ENCODE measurements at regions not wholly inside any gene's neighbourhood (a gene's known extent, or its start where the extent isn't known, plus 50 kb on each side); places are given as distances from the start of the nearest gene placed in this dataset.

DNA sequence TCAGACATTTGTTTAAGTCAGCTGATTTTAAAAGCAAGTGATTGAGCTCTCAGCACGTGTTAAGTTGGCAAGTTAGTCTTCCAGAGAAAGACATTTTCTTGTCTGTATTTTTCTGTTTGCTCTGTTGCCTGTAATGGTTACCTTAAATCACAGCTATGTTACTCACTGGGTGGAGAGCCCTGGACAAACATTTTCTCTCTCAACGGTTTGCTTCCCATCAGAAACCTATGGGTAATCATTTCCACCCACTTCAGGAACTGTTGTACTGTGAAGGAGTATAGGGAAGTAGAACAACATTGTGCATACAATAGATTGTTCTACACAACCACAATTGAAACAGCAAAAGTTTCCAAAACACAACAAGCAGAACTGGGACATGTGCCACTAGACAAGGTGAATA is 113.9 kb upstream of the DPT start:
- POLR2A ChIA-PET: no interaction called here
- TF ChIP-seq, protein P1, sequence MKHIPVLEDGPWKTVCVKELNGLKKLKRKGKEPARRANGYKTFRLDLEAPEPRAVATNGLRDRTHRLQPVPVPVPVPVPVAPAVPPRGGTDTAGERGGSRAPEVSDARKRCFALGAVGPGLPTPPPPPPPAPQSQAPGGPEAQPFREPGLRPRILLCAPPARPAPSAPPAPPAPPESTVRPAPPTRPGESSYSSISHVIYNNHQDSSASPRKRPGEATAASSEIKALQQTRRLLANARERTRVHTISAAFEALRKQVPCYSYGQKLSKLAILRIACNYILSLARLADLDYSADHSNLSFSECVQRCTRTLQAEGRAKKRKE (CRISPR knock-in tag; IDR thresholded peaks at IDR 0.05; ENCODE audit: low read depth): no peak
- no peak for TF ChIP-seq FOXS1 (CRISPR knock-in tag; IDR thresholded peaks at IDR 0.05)
- TF ChIP-seq BHLHE40 (IDR thresholded peaks at IDR 0.05; ENCODE audit: low read depth, low read length): no peak
- no peak for TF ChIP-seq HOXA7 (CRISPR knock-in tag; IDR thresholded peaks at IDR 0.05)
- no peak for TF ChIP-seq RCOR1 (IDR thresholded peaks at IDR 0.05; ENCODE audit: low read depth, low read length)
- TF ChIP-seq MAFK (IDR thresholded peaks at IDR 0.05; ENCODE audit: partially characterized antibody): no peak
- no peak for TF ChIP-seq EHF (CRISPR knock-in tag; IDR thresholded peaks at IDR 0.05)
- TF ChIP-seq RARB (CRISPR knock-in tag; IDR thresholded peaks at IDR 0.05): no peak
- TF ChIP-seq ZC3H11A (IDR thresholded peaks at IDR 0.05): no peak
- no peak for TF ChIP-seq MYC (IDR thresholded peaks at IDR 0.05; ENCODE audit: borderline replicate concordance, low read length)
- no peak for TF ChIP-seq REST (IDR thresholded peaks at IDR 0.05)
- TF ChIP-seq PBX3 (IDR thresholded peaks at IDR 0.05): no peak
- TF ChIP-seq ZFP36 (IDR thresholded peaks at IDR 0.05; ENCODE audit: borderline replicate concordance, partially characterized antibody): no peak
- TF ChIP-seq CHD4 (IDR thresholded peaks at IDR 0.05; ENCODE audit: borderline replicate concordance): no peak
- TF ChIP-seq CEBPB (IDR thresholded peaks at IDR 0.05): no peak
- TF ChIP-seq FOSL2 (IDR thresholded peaks at IDR 0.05): no peak
- no peak for TF ChIP-seq FOSL2 (CRISPR knock-in tag; IDR thresholded peaks at IDR 0.05)
- no peak for TF ChIP-seq RFX5 (IDR thresholded peaks at IDR 0.05)
- TF ChIP-seq, protein P2, sequence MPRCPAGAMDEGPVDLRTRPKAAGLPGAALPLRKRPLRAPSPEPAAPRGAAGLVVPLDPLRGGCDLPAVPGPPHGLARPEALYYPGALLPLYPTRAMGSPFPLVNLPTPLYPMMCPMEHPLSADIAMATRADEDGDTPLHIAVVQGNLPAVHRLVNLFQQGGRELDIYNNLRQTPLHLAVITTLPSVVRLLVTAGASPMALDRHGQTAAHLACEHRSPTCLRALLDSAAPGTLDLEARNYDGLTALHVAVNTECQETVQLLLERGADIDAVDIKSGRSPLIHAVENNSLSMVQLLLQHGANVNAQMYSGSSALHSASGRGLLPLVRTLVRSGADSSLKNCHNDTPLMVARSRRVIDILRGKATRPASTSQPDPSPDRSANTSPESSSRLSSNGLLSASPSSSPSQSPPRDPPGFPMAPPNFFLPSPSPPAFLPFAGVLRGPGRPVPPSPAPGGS (IDR thresholded peaks at IDR 0.05): no peak
- TF ChIP-seq POLR2A (IDR thresholded peaks at IDR 0.05; ENCODE audit: low read length): no peak
- no peak for TF ChIP-seq FOSB (CRISPR knock-in tag; IDR thresholded peaks at IDR 0.05)
- FAIRE-seq (no peak), DNase-seq (ENCODE audit: low read depth in 1 of 2, low spot score in 1 of 2) (no peak), ATAC-seq (no peak)
- Histone ChIP-seq H3K9me3 (no peaks in the 10 kb centered on the region), H3K4me2 (0 out of 3 replicates have a peak overlapping the region, but pooled peaks have one; percentile 6), H3K4me1 (peaks cover 12% of the 10 kb centered on the region; the same call in 1 of the 3 replicates), H3K4me3 (no peak overlapping the region), H3K27ac (peak overlapping the region in 1 of 2 experiments; percentile 5; a peak in 1 of 6 replicates)
- CTCF ChIA-PET: no interaction called here
- 19% methylated on average over 2 of the region's 2 CpGs for WGBS (ENCODE audit: missing lambda C conversion rate)

DNA sequence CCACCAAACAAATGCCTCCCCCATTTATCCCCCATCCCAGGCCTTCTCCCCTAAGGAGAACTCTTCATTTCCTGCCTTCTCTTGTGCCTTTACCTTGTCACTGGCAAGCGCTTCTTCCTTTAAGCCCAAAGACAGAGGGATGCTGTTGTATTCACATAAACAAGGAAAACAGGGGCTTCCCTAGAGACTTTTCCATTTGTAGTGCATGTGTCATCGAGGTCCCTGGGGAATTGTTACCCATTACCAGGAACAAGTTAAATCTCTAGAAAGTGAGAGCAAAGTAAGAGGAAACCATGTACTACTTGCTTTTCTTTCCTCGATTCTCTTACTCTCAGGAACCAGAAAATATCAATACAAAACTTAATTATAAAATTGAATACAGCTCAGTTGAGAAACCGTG is 114.4 kb upstream of the DPT start:
- no peak for FAIRE-seq
- no peak for ATAC-seq
- Histone ChIP-seq H3K4me3 (no peak overlapping the region), H3K9me3 (no peaks in the 10 kb centered on the region), H3K4me2 (no peak overlapping the region), H3K4me1 (peaks cover 12% of the 10 kb centered on the region; the same call in 1 of the 3 replicates), H3K27ac (peak overlapping the region in 1 of 2 experiments; percentile 5; a peak in 1 of 6 replicates)
- WGBS (ENCODE audit: missing lambda C conversion rate): 47% methylated on average over 4 of the region's 4 CpGs
- no peak for TF ChIP-seq KDM1A (IDR thresholded peaks at IDR 0.05; ENCODE audit: low read depth)
- TF ChIP-seq SREBF2 (IDR thresholded peaks at IDR 0.05): no peak
- no peak for TF ChIP-seq ZC3H11A (IDR thresholded peaks at IDR 0.05)
- TF ChIP-seq RAD21 (conservative IDR thresholded peaks at IDR 0.05 in 1 of 2, IDR thresholded peaks at IDR 0.05 in 1 of 2): no peak
- TF ChIP-seq E2F6 (IDR thresholded peaks at IDR 0.05; ENCODE audit: borderline replicate concordance, low read depth): no peak
- no peak for TF ChIP-seq EP300 (IDR thresholded peaks at IDR 0.05)
- no peak for TF ChIP-seq FOSL2 (IDR thresholded peaks at IDR 0.05)
- TF ChIP-seq FOSL2 (CRISPR knock-in tag; IDR thresholded peaks at IDR 0.05): no peak
- no peak for TF ChIP-seq POLR2AphosphoS2 (conservative IDR thresholded peaks at IDR 0.05; ENCODE audit: low read length)
- TF ChIP-seq HOXA7 (CRISPR knock-in tag; IDR thresholded peaks at IDR 0.05): no peak
- no peak for TF ChIP-seq HOXB13 (CRISPR knock-in tag; IDR thresholded peaks at IDR 0.05; ENCODE audit: low read depth)
- TF ChIP-seq NFE2L2 (conservative IDR thresholded peaks at IDR 0.05; ENCODE audit: low read length): no peak
- CTCF ChIA-PET: no interaction called here
- POLR2A ChIA-PET: no interaction called here
- peak in 1 of 2 experiments; percentile 11 for DNase-seq (ENCODE audit: low read depth in 1 of 2, low spot score in 1 of 2)
